GM19025 (cell line): ENCODE measurements at regions not wholly inside any gene's neighbourhood (a gene's known extent, or its start where the extent isn't known, plus 50 kb on each side); places are given as distances from the start of the nearest gene placed in this dataset.
"Not testable (repeated sequence)": the region's sequence is repeated elsewhere in the genome, so short reads cannot be mapped to it uniquely, and the experiment has no call there.

Experiments
- ATAC-seq: cut with Tn5 transposase; IDR thresholded peaks from one replicate; pipeline ENCODE4 v1.9.1; 2021; ENCODE audit warnings: mild to moderate bottlenecking, low read depth, moderate library complexity; ENCODE audit not compliant: unreplicated experiment

GRCh38 chr13:88183440-88183839, 512.3 kb downstream of the SLITRK5 start:
- ATAC-seq = no peak

- ATAC-seq = no peak
Observed at GRCh38 chr13:88188986-88189385, 517.8 kb downstream of the SLITRK5 start.

GRCh38 chr13:88189728-88190127, 518.6 kb downstream of the SLITRK5 start:
- no peak for ATAC-seq

- ATAC-seq = no peak
Observed at GRCh38 chr13:88196106-88196505, 524.9 kb downstream of the SLITRK5 start.

GRCh38 chr13:88217372-88217771, 546.2 kb downstream of the SLITRK5 start:
- no peak for ATAC-seq

- ATAC-seq = no peak
Observed at GRCh38 chr13:88217883-88218282, 546.7 kb downstream of the SLITRK5 start.

GRCh38 chr13:88223958-88224357, 552.8 kb downstream of the SLITRK5 start:
- no peak for ATAC-seq

- ATAC-seq = no peak
Observed at GRCh38 chr13:88235441-88235840, 564.3 kb downstream of the SLITRK5 start.

GRCh38 chr13:88246239-88246638, 575.1 kb downstream of the SLITRK5 start:
- no peak for ATAC-seq

GRCh38 chr13:88248393-88248792, 577.2 kb downstream of the SLITRK5 start:
- no peak for ATAC-seq

GRCh38 chr13:88257706-88258105, 586.5 kb downstream of the SLITRK5 start:
- no peak for ATAC-seq

- no peak for ATAC-seq
Observed at GRCh38 chr13:88263808-88264207, 592.6 kb downstream of the SLITRK5 start.

GRCh38 chr13:88281841-88282240, 610.7 kb downstream of the SLITRK5 start:
- no peak for ATAC-seq

GRCh38 chr13:88285329-88285728, 614.2 kb downstream of the SLITRK5 start:
- ATAC-seq = no peak

GRCh38 chr13:88288326-88288725, 617.2 kb downstream of the SLITRK5 start:
- no peak for ATAC-seq

GRCh38 chr13:88291731-88292130, 620.6 kb downstream of the SLITRK5 start:
- ATAC-seq = not testable (repeated sequence)

- no peak for ATAC-seq
Observed at GRCh38 chr13:88294368-88294767, 623.2 kb downstream of the SLITRK5 start.

- ATAC-seq = no peak
Observed at GRCh38 chr13:88303157-88303556, 632.0 kb downstream of the SLITRK5 start.

GRCh38 chr13:88303605-88304004, 632.4 kb downstream of the SLITRK5 start:
- ATAC-seq = no peak

GRCh38 chr13:88314496-88314895, 643.3 kb downstream of the SLITRK5 start:
- no peak for ATAC-seq

- no peak for ATAC-seq
Observed at GRCh38 chr13:88329066-88329465, 657.9 kb downstream of the SLITRK5 start.

GRCh38 chr13:88339271-88339741, 668.1 kb downstream of the SLITRK5 start:
- no peak for ATAC-seq

GRCh38 chr13:88345171-88345847, 674.1 kb downstream of the SLITRK5 start:
- ATAC-seq = no peak
